GM21825 (cell line): ENCODE measurements at regions not wholly inside any gene's neighbourhood (a gene's known extent, or its start where the extent isn't known, plus 50 kb on each side); places are given as distances from the start of the nearest gene placed in this dataset.
A peak's percentile ranks its signal among the peaks of the same experiment; 100 is the strongest.
"Not testable (repeated sequence)": the region's sequence is repeated elsewhere in the genome, so short reads cannot be mapped to it uniquely, and the experiment has no call there.

ENCODE experiments used
- ATAC-seq: cut with Tn5 transposase; IDR thresholded peaks from one replicate; pipeline ENCODE4 v1.9.1; 2021; ENCODE audit warnings: mild to moderate bottlenecking, moderate library complexity; ENCODE audit not compliant: unreplicated experiment

DNA sequence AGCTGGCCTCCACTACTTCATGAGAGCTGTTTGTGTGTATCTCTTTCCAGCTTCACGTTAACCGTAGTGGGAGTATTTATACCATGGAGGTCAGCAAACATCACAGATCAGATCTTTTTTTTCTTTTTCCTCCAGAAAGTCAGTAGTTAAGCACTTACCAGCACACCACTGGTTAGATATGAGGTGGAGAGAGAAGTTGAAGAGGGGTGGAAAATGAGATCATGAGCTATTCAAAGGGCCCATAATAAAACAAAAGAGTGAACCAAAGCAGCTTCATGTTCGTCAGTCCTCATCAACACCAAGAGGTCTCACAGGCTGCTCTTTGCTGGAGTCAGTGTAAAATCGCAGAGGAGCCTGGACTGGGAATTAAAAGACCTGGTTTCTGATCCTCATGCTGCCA, 125.1 kb upstream of the SGK1 start:
- no peak for ATAC-seq

- ATAC-seq: no peak
Observed at GRCh38 chr6:134442073-134442472, 124.2 kb upstream of the SGK1 start.

DNA sequence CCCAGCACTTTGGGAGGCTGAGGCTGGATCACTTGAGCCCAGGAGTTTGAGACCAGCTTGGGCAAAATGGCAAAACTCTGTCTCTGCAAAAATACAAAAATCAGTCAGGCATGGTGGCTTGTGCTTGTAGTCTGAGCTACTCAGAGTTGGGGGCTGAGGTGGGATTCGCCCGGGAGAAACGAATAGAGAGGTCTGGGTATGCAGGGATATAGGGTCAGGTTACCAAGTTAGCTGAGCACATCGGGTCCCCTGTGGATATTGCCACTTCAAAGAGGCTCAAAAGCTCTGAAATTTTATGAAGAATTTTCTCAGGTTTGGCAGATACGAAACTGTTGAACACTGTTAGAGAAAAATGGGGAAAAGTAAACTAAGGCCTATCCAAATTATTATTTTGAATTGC, 120.9 kb upstream of the SGK1 start:
- no peak for ATAC-seq

DNA sequence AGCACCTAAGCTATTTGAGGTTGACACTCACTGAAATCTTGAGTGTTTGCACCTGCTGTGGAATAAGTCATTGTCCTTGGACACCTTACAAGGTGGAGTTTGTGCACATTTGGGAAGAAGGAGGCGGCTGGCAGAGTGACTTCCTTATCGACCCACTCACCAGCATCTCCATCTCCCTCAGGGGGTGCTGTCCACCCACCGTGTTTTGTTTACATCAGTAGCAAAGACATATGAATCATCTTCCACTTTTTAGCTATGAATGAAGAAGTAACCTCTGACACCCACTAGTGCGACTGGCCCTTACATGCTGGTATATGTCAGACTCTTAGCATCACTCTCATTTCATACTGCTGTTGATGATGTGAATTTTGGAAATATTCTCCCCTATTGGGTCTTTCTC, 119.5 kb upstream of the SGK1 start:
- ATAC-seq: no peak

- no peak for ATAC-seq
Observed at GRCh38 chr6:134436950-134437349, 119.0 kb upstream of the SGK1 start.

GRCh38 chr6:134436281-134436815, 118.4 kb upstream of the SGK1 start:
- ATAC-seq: peak; percentile 92

GRCh38 chr6:134435814-134436280, 117.9 kb upstream of the SGK1 start:
- ATAC-seq: no peak

DNA sequence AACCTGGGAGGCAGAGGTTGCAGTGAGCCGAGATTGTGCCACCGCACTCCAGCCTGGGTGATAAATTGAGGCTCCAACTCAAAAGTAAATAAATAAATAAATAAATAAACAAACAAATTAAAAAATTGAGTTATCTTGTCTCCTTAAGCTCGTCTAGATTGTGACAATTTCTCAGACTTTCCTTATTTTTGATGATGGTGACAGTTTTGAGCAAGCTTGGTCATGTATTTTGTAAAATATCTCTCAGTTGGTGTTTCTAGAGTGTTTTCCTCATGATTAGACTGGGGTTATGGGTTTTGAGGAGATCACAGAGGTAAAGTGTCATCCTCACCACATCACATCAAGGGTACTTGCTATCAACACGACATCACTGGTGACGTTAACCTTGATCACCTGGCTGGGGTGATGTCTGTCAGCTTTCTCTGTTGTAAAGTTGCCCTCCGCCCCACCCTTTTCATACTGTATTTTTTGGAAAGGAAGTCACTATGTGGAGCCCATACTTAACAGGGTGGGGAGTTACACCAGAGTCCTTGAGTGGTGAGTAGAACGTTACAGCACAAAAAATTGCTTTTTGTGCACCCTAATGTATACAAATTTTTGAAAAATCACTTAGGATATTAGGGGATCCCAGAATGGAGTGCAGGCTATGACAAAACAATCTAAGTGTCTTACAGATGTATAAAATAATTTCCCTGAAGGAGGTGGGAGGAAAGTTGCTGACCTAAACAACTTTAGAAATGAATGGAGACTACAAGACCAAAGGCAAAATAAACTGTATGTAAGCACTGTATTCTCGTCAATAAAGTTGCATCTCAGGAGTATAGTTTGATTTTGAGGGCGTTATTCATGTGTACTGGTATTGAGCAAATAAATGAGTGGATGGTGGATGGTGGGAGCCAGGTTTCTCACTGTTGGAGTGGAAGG, 116.4 kb upstream of the SGK1 start:
- ATAC-seq: no peak

DNA sequence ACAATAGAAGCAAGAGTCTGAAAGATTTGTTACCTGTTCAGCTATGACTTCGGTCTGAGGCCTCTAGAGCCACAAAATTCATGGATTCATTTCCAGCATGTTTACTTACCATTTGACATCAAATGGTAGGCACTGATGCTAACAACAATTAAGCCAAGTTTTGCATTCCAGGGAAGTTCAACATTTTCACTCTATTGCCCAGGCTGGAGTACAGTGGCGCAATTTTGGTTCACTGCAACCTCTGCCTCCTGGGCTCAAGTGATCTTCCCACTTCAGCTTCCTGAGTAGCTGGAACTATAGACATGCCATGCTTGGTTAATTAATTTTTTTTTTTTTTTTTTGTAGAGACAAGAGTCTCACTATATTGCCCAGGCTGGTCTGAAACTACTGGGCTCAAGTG, 114.1 kb upstream of the SGK1 start:
- ATAC-seq: no peak

GRCh38 chr6:134431421-134431859, 113.5 kb upstream of the SGK1 start:
- ATAC-seq: no peak

DNA sequence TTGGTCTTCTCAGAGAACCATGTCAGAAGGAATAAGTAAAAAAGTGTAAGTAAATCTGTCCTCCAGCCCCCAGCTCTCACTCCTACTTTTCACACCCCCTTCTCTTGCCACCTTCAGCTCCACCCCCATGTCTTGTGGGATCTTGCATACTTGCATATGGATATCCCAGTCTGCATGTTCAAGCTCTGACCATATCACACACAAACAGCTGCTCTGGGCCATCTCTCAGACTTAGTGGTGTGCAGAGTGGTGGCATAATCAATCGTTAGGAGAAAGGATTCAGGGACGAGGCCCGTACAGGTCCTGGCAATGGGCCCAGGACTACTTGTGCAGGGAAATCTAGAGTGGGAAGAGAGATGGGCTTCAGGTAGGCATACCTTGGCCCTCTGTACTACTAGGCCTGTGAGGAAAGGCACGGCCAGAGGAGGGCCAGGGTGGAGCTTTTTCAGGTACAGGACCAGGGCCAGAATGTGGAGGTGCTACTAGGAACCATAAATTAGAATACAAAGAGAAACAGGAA, 112.0 kb upstream of the SGK1 start:
- ATAC-seq: no peak

DNA sequence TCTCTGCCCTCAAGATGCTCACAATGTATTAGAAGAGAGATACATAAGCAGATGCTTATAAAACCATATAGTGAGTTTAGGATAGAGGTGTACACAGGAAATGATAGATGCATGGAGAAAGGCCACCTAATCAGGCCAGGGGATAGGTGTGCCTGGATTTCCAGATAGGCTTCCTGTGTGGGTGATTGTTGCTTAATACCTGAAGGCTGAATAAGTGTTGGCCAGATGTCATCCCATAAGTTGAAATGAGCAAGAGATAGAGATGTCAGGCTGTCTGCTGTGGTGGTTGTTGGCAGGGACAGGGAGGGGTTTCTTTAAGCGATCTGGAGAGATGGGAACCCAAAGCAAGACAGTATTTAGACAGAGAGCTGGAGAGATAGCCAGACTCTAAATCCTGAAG, 109.8 kb upstream of the SGK1 start:
- no peak for ATAC-seq

GRCh38 chr6:134426623-134427022, 108.7 kb upstream of the SGK1 start:
- ATAC-seq: no peak

DNA sequence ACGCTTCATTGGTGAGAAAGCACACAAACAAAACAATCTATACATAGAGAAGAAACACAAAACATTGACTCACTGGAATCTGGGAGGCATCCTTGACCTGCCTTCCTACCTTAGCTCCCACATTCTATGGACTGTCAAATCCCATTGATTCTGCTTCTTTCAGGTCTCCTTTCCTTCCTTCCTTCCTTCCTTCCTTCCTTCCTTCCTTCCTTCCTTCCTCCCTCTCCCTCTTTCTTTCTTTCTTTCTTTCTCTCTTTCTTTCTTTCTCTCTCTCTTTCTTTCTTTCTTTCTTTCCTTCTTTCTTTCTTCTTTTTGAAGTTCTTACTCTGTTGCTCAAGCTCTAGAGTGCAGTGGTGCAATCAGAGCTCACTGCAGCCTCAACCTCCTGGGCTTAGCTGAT, 108.0 kb upstream of the SGK1 start:
- not testable (repeated sequence) for ATAC-seq

- ATAC-seq: no peak
Observed at GRCh38 chr6:134425513-134425912, 107.6 kb upstream of the SGK1 start.

DNA sequence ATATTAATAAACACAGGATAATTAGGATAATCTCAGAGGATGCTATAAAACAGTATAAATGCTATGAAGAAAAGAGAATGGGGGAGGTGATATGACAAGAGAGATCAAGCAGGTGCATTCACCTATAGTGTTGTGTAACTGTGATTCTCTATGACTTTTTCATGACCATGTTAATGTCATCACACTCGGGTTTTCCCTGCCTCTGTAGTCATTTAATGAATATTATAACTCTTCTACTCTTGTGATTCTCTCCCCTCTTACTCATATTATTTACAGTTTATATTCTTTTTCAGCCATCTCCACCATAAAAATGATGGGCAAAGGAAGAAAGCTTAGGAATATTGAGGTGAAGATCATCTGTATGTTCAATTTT, 106.9 kb upstream of the SGK1 start:
- no peak for ATAC-seq

GRCh38 chr6:134424165-134424797, 106.4 kb upstream of the SGK1 start:
- ATAC-seq: no peak

DNA sequence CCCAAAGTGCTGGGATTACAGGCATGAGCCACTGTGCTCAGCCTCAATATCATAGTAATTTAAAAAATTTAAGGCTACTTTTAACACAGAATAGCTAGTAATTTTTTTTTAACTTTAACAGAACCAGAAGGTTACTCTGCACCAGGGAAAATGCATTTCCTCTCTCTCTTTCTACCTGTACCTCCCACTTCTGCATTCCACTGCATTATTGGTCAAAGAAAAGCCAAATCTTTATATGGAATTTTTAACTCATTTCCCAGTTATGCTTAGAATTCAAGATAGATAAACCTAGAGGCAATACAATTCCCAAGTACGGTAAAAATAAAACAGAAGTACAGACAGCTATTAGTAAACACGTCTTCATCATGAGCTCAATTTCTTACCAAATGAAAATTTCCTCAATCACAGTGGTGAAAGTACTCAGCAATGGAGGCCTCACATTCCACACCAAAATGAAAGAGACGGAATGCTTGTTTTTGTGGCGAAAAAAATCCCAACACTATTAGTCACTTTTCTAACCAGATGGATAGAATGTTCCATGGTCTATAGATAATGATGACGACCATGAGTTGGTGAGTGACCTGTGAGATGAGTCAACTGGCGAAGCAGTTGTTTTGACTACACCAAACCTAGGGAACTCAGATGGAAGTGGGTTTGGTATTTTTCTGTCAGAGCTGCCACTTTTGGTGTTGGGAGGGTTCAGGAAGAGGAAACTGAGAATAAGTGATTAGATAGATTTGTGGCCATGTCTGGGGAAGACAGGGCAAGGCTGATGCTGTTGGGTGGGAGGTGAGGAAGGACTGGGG, 104.7 kb upstream of the SGK1 start:
- ATAC-seq: no peak

GRCh38 chr6:134421501-134421900, 103.6 kb upstream of the SGK1 start:
- ATAC-seq: no peak

DNA sequence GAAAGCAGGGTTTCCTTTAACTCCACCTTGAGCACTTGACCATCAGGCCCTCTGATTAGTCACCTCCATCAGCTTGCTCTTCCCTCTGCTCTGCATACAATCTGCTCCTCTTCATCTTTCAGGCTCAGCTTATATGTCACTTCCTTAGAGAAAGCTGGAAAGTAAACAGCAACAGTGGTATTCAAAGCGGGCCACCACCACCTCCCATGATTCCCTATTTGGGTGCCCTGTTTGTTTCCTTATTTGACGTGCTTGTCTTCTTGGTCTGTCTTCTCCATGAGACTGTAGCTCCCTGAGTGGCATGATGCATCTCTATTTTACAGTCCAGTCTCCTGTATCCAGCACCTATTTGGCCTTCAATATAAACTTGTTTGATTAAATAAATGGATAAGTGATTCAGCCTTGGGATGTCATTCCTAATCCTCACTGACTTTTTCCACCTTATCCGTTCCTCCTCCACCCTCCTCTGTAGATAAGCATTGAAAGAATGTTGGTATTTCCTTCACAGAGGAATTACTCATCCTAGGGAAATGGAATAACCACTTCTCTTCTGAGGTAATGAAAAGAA, 102.8 kb upstream of the SGK1 start:
- ATAC-seq: no peak

DNA sequence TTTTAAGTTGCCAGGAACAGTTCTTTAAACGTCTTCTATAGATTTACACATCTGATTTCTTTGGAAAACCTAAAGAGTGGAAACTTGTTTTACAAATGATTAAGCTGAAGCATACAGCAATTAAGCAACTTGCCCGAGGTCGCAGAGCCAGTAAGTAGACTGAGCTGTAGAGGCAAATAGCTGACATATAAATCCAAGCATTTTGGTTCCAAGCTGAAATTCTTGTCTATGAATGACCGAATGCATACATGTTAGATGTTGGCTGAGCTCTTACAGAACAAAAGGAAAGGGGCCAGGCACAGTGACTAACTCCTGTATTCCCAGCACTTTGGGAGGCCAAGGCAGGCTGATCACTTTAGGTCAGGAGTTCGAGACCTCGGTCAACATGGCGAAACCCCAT, 101.8 kb upstream of the SGK1 start:
- ATAC-seq: no peak
